Mesothelial cell of epicardium (in vitro differentiated cells): ENCODE measurements at regions not wholly inside any gene's neighbourhood (a gene's known extent, or its start where the extent isn't known, plus 50 kb on each side); places are given as distances from the start of the nearest gene placed in this dataset.

ENCODE experiments used
- DNase-seq, 2 experiments: peaks; one replicate each; pipeline ENCODE4 v3.0.0; 2021; ENCODE audit warnings: low spot score in 2 of 2; ENCODE audit not compliant: unreplicated experiment in 2 of 2
- H3K27ac Mint-ChIP-seq: 2 replicates; pipeline ENCODE4 v1.8.0; 2021; ENCODE audit warnings: mixed read lengths
- H3K27me3 Mint-ChIP-seq: 2 replicates; pipeline ENCODE4 v1.8.0; 2021; ENCODE audit warnings: low read depth, mixed read lengths
- H3K36me3 Mint-ChIP-seq: 2 replicates; pipeline ENCODE4 v1.8.0; 2021; ENCODE audit warnings: mixed read lengths
- H3K4me1 Mint-ChIP-seq: 2 replicates; pipeline ENCODE4 v1.8.0; 2021; ENCODE audit warnings: mixed read lengths
- H3K4me3 Mint-ChIP-seq: 2 replicates; pipeline ENCODE4 v1.8.0; 2021; ENCODE audit warnings: mild to moderate bottlenecking, moderate library complexity, mixed read lengths
- H3K9me3 Mint-ChIP-seq: 2 replicates; pipeline ENCODE4 v1.8.0; 2021; ENCODE audit warnings: mixed read lengths
- CTCF ChIP-seq: fragments of 200-600 bp; sonication (generic); IDR thresholded peaks from one replicate; pipeline ENCODE4 v1.5.0; 2021; ENCODE audit warnings: antibody characterized with exemption; ENCODE audit not compliant: unreplicated experiment

- Mint-ChIP-seq H3K27me3 (no peaks in the 10 kb centered on the region), H3K36me3 (no peaks in the 10 kb centered on the region), H3K4me3 (no peak overlapping the region), H3K4me1 (peaks cover 32% of the 10 kb centered on the region), H3K9me3 (no peaks in the 10 kb centered on the region), H3K27ac (peak overlapping the region; percentile 62)
- no peak for TF ChIP-seq CTCF
- no peak for DNase-seq
Observed at GRCh38 chr2:15768615-15769014, 171.7 kb upstream of the MYCN start.

GRCh38 chr2:15769235-15769634 lies 171.1 kb upstream of the MYCN start:
- DNase-seq = no peak
- TF ChIP-seq CTCF = no peak
- Mint-ChIP-seq H3K36me3 (no peaks in the 10 kb centered on the region), H3K4me3 (no peak overlapping the region), H3K27me3 (no peaks in the 10 kb centered on the region), H3K9me3 (no peaks in the 10 kb centered on the region), H3K4me1 (peaks cover 32% of the 10 kb centered on the region), H3K27ac (peak overlapping the region; percentile 62)

- Mint-ChIP-seq H3K36me3 (no peaks in the 10 kb centered on the region), H3K4me3 (no peak overlapping the region), H3K9me3 (no peaks in the 10 kb centered on the region), H3K27ac (peak overlapping the region; percentile 75), H3K4me1 (peaks cover 32% of the 10 kb centered on the region), H3K27me3 (no peaks in the 10 kb centered on the region)
- no peak for DNase-seq
- TF ChIP-seq CTCF = no peak
Observed at GRCh38 chr2:15769676-15770547, 170.4 kb upstream of the MYCN start.

GRCh38 chr2:15770606-15771005 lies 169.7 kb upstream of the MYCN start:
- no peak for TF ChIP-seq CTCF
- Mint-ChIP-seq H3K4me3 (no peak overlapping the region), H3K9me3 (peaks cover 4% of the 10 kb centered on the region), H3K36me3 (no peaks in the 10 kb centered on the region), H3K27me3 (no peaks in the 10 kb centered on the region), H3K27ac (no peak overlapping the region), H3K4me1 (peaks cover 30% of the 10 kb centered on the region)
- no peak for DNase-seq

GRCh38 chr2:15771124-15771523 lies 169.2 kb upstream of the MYCN start:
- Mint-ChIP-seq H3K36me3 (no peaks in the 10 kb centered on the region), H3K27ac (no peak overlapping the region), H3K9me3 (peaks cover 4% of the 10 kb centered on the region), H3K4me1 (peaks cover 32% of the 10 kb centered on the region), H3K4me3 (no peak overlapping the region), H3K27me3 (no peaks in the 10 kb centered on the region)
- DNase-seq = no peak
- no peak for TF ChIP-seq CTCF
